Panc1 (cell line): ENCODE measurements at regions not wholly inside any gene's neighbourhood (a gene's known extent, or its start where the extent isn't known, plus 50 kb on each side); places are given as distances from the start of the nearest gene placed in this dataset.

ENCODE experiments used
- CTCF ChIP-seq: fragments of 450-650 bp; IDR thresholded peaks from 2 replicates; pipeline ENCODE4 v1.5.1; 2017; ENCODE audit warnings: mild to moderate bottlenecking
- REST ChIP-seq, 2 experiments: IDR thresholded peaks; 2 replicates each; pipeline ENCODE4 v1.6.1; 2011 to 2012; ENCODE audit warnings: low read depth in 2 of 2, control low read depth in 1 of 2, low read length in 1 of 2, mild to moderate bottlenecking in 1 of 2, moderate library complexity in 1 of 2; ENCODE audit not compliant: insufficient read depth in 1 of 2
- SIN3A ChIP-seq: IDR thresholded peaks from 2 replicates; pipeline ENCODE4 v1.6.1; 2012; ENCODE audit warnings: low read depth, mild to moderate bottlenecking, low read length, moderate library complexity, borderline replicate concordance; ENCODE audit not compliant: insufficient read depth
- TCF7L2 ChIP-seq: IDR thresholded peaks from 2 replicates; pipeline ENCODE4 v1.6.1; 2011; ENCODE audit warnings: mild to moderate bottlenecking, low read depth, low read length, inconsistent platforms

GRCh38 chr4:129550281-129550785 lies 454.4 kb downstream of the C4orf33 start:
- TF ChIP-seq TCF7L2 = no peak
- no peak for TF ChIP-seq CTCF
- TF ChIP-seq REST (IDR thresholded peaks at IDR 0.05; ENCODE audit: insufficient read depth in 1 of 2, low read depth in 2 of 2, low read length in 1 of 2) = no peak
- no peak for TF ChIP-seq SIN3A
